Endothelial cell of umbilical vein (primary cell): ENCODE measurements at regions not wholly inside any gene's neighbourhood (a gene's known extent, or its start where the extent isn't known, plus 50 kb on each side); places are given as distances from the start of the nearest gene placed in this dataset.

Source experiments
- EZH2 ChIP-seq: IDR thresholded peaks from 2 replicates; pipeline ENCODE4 v1.6.1; 2012; ENCODE audit warnings: borderline replicate concordance, low read depth, mild to moderate bottlenecking, moderate library complexity, low read length, inconsistent platforms; ENCODE audit not compliant: severe bottlenecking
- POLR2A ChIP-seq: IDR thresholded peaks from 2 replicates; pipeline ENCODE4 v1.6.1; 2012; ENCODE audit warnings: low read depth, mild to moderate bottlenecking, control low read depth, low read length
- TF ChIP-seq, protein P1 (sequence below), 2 donors: IDR thresholded peaks; 1 replicate in 1 of 2; 2 replicates in 1 of 2; pipeline ENCODE4 v1.5.1; 2011; ENCODE audit warnings: low read length in 2 of 2, mild to moderate bottlenecking in 2 of 2, moderate library complexity in 2 of 2, control low read depth in 1 of 2, inconsistent platforms in 1 of 2, low read depth in 1 of 2; ENCODE audit not compliant: insufficient read depth in 1 of 2; ENCODE audit errors: extremely low read depth in 1 of 2

DNA sequence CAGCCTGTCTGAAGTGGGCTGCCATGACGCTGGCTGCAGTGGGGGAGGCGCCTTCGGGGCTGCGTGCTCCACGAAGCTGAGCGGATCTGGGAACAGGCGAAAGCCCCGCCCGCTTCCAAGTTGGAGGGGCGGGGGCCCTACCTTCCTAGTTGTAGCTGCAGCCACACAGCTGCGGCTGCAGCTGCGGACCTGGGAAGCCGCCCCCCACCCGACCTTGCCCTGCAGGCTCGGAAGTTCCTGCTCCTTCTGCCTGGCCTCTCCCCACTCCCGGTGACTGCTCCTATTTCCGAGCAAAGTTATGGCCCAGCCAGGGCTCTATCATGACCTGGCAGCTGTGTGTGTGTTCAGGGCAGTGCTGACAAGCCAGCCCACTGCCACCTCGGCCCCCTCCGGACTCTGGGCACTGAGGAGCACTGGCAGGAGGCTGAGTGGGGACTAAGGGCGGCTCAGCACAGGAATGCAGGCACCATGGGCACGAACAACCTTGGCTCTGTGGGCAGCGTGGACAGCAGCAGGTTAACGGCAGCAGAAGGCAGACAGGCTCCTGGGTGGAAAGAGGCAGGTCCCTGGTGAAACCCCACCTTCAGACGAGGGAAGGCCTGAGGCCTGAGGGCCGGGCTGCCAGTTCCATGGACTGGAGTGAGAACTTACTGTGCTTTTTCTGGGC lies 352.4 kb upstream of the TMCO5A start:
- TF ChIP-seq, protein P1, sequence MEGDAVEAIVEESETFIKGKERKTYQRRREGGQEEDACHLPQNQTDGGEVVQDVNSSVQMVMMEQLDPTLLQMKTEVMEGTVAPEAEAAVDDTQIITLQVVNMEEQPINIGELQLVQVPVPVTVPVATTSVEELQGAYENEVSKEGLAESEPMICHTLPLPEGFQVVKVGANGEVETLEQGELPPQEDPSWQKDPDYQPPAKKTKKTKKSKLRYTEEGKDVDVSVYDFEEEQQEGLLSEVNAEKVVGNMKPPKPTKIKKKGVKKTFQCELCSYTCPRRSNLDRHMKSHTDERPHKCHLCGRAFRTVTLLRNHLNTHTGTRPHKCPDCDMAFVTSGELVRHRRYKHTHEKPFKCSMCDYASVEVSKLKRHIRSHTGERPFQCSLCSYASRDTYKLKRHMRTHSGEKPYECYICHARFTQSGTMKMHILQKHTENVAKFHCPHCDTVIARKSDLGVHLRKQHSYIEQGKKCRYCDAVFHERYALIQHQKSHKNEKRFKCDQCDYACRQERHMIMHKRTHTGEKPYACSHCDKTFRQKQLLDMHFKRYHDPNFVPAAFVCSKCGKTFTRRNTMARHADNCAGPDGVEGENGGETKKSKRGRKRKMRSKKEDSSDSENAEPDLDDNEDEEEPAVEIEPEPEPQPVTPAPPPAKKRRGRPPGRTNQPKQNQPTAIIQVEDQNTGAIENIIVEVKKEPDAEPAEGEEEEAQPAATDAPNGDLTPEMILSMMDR (IDR thresholded peaks at IDR 0.05; ENCODE audit: extremely low read depth in 1 of 2, insufficient read depth in 1 of 2, low read depth in 1 of 2, low read length in 2 of 2), result no peak
- no peak for TF ChIP-seq POLR2A
- no peak for TF ChIP-seq EZH2
